Amygdala (tissue), 56 donors: ENCODE measurements at regions not wholly inside any gene's neighbourhood (a gene's known extent, or its start where the extent isn't known, plus 50 kb on each side); places are given as distances from the start of the nearest gene placed in this dataset.

Experiments
- DNase-seq, 56 donors: peaks; one replicate each; lab custom pipeline; 2025; lab: John Stamatoyannopoulos, UW

GRCh38 chr2:161085149-161085548 lies 75.1 kb upstream of the TANK start:
- DNase-seq = no peak

GRCh38 chr2:161088658-161089350 lies 71.4 kb upstream of the TANK start:
- no peak for DNase-seq

GRCh38 chr2:161090411-161090810 lies 69.8 kb upstream of the TANK start:
- peak in 2 of 56 donors; percentile 0 to 10 for DNase-seq

GRCh38 chr2:161095314-161095713 lies 64.9 kb upstream of the TANK start:
- no peak for DNase-seq

- DNase-seq = no peak
Measured at GRCh38 chr2:161096336-161096735, 63.9 kb upstream of the TANK start.

GRCh38 chr2:161097157-161097556 lies 63.1 kb upstream of the TANK start:
- DNase-seq = no peak

- DNase-seq = no peak
Measured at GRCh38 chr2:161100211-161100895, 59.9 kb upstream of the TANK start.

GRCh38 chr2:161101406-161101805 lies 58.8 kb upstream of the TANK start:
- no peak for DNase-seq

- DNase-seq = no peak
Measured at GRCh38 chr2:161102770-161103450, 57.3 kb upstream of the TANK start.

- no peak for DNase-seq
Measured at GRCh38 chr2:161103451-161103831, 56.8 kb upstream of the TANK start.

- no peak for DNase-seq
Measured at GRCh38 chr2:161104054-161104553, 56.1 kb upstream of the TANK start.

- no peak for DNase-seq
Measured at GRCh38 chr2:161107265-161107664, 53.0 kb upstream of the TANK start.
